ENCODE measurements at regions not wholly inside any gene's neighbourhood (a gene's known extent, or its start where the extent isn't known, plus 50 kb on each side); places are given as distances from the start of the nearest gene placed in this dataset.

DNA sequence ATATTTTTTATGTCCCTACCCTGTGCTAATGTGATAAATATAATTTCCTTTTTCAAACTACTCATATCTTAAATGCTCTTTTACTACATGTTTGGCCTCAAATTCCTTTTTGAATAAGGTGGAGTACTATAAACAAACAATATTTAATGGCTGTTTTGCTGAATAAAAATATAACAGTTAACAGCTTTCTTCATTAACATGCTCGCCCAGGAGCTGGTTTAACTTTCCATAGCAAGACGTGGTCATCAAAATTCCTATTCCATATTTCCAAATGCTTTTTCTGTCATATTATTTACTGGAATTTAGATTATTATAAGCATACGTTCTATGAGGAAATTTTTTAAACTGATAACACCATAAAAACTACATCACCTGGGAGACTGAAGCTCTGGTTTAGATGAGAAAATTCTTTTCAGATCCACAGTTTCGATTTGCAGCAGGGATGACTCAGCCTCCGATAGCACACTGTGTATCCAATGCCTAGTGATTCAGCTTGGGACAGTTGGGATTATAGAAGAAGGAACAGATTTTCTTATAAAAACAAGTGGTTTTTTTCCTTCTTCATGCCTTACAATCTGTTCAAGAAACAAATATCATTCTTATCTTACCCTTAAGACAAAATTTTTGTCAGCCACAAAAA lies 129.1 kb downstream of the FBXO8 start:
- no peak for TF ChIP-seq POLR2AphosphoS5 (IDR thresholded peaks at IDR 0.05; ENCODE audit: low read depth, low read length)
- TF ChIP-seq, protein P1, sequence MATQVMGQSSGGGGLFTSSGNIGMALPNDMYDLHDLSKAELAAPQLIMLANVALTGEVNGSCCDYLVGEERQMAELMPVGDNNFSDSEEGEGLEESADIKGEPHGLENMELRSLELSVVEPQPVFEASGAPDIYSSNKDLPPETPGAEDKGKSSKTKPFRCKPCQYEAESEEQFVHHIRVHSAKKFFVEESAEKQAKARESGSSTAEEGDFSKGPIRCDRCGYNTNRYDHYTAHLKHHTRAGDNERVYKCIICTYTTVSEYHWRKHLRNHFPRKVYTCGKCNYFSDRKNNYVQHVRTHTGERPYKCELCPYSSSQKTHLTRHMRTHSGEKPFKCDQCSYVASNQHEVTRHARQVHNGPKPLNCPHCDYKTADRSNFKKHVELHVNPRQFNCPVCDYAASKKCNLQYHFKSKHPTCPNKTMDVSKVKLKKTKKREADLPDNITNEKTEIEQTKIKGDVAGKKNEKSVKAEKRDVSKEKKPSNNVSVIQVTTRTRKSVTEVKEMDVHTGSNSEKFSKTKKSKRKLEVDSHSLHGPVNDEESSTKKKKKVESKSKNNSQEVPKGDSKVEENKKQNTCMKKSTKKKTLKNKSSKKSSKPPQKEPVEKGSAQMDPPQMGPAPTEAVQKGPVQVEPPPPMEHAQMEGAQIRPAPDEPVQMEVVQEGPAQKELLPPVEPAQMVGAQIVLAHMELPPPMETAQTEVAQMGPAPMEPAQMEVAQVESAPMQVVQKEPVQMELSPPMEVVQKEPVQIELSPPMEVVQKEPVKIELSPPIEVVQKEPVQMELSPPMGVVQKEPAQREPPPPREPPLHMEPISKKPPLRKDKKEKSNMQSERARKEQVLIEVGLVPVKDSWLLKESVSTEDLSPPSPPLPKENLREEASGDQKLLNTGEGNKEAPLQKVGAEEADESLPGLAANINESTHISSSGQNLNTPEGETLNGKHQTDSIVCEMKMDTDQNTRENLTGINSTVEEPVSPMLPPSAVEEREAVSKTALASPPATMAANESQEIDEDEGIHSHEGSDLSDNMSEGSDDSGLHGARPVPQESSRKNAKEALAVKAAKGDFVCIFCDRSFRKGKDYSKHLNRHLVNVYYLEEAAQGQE (IDR thresholded peaks at IDR 0.05; ENCODE audit: insufficient read depth in 1 of 2, low read depth in 2 of 2, low read length in 2 of 2), result no peak

Data from PFSK-1 (cell line).